ENCODE measurements at regions not wholly inside any gene's neighbourhood (a gene's known extent, or its start where the extent isn't known, plus 50 kb on each side); places are given as distances from the start of the nearest gene placed in this dataset.

DNA sequence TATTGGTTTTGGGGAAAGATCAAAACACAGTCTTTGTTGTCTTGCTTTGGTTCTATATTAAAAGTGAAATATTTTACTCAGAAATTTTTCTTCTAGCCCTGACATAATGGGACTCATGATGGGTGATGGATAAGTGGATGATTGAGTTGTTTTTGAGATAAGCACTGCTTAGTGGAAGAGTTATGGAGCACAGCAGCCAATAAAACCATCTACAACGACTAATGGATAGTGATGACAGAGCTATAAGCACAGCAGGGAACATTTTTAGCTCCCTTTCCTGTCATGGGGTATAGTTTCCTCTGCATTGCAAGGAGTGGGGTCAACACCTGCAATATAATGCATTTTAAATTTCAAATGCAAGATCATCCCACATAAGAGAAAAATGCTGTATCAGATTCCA, 812.4 kb downstream of the STPG2 start:
- ATAC-seq: no peak
- TF ChIP-seq TCF4 (CRISPR knock-in tag; IDR thresholded peaks at IDR 0.05; ENCODE audit: borderline replicate concordance): no peak
- no peak for TF ChIP-seq GLIS3 (CRISPR knock-in tag; IDR thresholded peaks at IDR 0.05)
- no peak for TF ChIP-seq ZFP30 (CRISPR knock-in tag; IDR thresholded peaks at IDR 0.05)
- TF ChIP-seq, protein P1, sequence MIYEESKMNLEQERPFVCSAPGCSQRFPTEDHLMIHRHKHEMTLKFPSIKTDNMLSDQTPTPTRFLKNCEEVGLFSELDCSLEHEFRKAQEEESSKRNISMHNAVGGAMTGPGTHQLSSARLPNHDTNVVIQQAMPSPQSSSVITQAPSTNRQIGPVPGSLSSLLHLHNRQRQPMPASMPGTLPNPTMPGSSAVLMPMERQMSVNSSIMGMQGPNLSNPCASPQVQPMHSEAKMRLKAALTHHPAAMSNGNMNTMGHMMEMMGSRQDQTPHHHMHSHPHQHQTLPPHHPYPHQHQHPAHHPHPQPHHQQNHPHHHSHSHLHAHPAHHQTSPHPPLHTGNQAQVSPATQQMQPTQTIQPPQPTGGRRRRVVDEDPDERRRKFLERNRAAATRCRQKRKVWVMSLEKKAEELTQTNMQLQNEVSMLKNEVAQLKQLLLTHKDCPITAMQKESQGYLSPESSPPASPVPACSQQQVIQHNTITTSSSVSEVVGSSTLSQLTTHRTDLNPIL (CRISPR knock-in tag; IDR thresholded peaks at IDR 0.05; ENCODE audit: low read depth): no peak
- no peak for TF ChIP-seq TSHZ2 (CRISPR knock-in tag; IDR thresholded peaks at IDR 0.05)
- TF ChIP-seq, protein P2, sequence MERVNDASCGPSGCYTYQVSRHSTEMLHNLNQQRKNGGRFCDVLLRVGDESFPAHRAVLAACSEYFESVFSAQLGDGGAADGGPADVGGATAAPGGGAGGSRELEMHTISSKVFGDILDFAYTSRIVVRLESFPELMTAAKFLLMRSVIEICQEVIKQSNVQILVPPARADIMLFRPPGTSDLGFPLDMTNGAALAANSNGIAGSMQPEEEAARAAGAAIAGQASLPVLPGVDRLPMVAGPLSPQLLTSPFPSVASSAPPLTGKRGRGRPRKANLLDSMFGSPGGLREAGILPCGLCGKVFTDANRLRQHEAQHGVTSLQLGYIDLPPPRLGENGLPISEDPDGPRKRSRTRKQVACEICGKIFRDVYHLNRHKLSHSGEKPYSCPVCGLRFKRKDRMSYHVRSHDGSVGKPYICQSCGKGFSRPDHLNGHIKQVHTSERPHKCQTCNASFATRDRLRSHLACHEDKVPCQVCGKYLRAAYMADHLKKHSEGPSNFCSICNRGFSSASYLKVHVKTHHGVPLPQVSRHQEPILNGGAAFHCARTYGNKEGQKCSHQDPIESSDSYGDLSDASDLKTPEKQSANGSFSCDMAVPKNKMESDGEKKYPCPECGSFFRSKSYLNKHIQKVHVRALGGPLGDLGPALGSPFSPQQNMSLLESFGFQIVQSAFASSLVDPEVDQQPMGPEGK (CRISPR knock-in tag; IDR thresholded peaks at IDR 0.05; ENCODE audit: borderline replicate concordance): no peak
- TF ChIP-seq ZFP3 (CRISPR knock-in tag; IDR thresholded peaks at IDR 0.05): no peak
- no peak for TF ChIP-seq ZC3H10 (CRISPR knock-in tag; IDR thresholded peaks at IDR 0.05)
- TF ChIP-seq RARB (CRISPR knock-in tag; IDR thresholded peaks at IDR 0.05): no peak
- TF ChIP-seq PPARA (CRISPR knock-in tag; IDR thresholded peaks at IDR 0.05; ENCODE audit: borderline replicate concordance): no peak
- TF ChIP-seq ARNTL (CRISPR knock-in tag; IDR thresholded peaks at IDR 0.05; ENCODE audit: borderline replicate concordance, low read depth): no peak
- no peak for TF ChIP-seq OSR1 (CRISPR knock-in tag; IDR thresholded peaks at IDR 0.05)
- no peak for TF ChIP-seq ISL1 (CRISPR knock-in tag; IDR thresholded peaks at IDR 0.05)
- TF ChIP-seq, protein P3, sequence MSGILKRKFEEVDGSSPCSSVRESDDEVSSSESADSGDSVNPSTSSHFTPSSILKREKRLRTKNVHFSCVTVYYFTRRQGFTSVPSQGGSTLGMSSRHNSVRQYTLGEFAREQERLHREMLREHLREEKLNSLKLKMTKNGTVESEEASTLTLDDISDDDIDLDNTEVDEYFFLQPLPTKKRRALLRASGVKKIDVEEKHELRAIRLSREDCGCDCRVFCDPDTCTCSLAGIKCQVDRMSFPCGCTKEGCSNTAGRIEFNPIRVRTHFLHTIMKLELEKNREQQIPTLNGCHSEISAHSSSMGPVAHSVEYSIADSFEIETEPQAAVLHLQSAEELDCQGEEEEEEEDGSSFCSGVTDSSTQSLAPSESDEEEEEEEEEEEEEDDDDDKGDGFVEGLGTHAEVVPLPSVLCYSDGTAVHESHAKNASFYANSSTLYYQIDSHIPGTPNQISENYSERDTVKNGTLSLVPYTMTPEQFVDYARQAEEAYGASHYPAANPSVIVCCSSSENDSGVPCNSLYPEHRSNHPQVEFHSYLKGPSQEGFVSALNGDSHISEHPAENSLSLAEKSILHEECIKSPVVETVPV (CRISPR knock-in tag; IDR thresholded peaks at IDR 0.05): no peak
- no peak for TF ChIP-seq SNAI2 (CRISPR knock-in tag; IDR thresholded peaks at IDR 0.05)

DNA sequence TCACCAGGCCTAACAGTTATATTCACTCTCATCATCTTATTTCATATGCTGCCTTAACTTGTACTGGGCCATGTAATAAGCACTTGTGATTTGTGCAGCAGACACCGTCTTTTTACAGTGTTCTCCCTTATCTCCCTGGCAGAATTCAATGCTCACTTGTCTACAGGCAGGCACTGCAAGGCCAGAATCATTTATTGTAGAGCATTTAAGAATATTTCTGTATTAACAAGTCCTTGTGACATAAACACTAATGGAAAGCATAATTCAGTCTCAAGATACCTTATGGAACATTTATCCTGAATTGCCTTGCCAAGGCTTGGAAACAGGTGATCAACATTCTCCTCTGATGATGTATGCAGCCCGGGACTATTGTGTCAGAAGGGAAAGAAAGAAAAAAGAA, 808.9 kb downstream of the STPG2 start:
- ATAC-seq: no peak
- TF ChIP-seq ZFP3 (CRISPR knock-in tag; IDR thresholded peaks at IDR 0.05) (no peak), TOX (CRISPR knock-in tag; IDR thresholded peaks at IDR 0.05; ENCODE audit: borderline replicate concordance) (no peak), PPARA (CRISPR knock-in tag; IDR thresholded peaks at IDR 0.05; ENCODE audit: borderline replicate concordance) (no peak), CSDC2 (CRISPR knock-in tag; IDR thresholded peaks at IDR 0.05) (no peak), GLIS3 (CRISPR knock-in tag; IDR thresholded peaks at IDR 0.05) (no peak), OSR1 (CRISPR knock-in tag; IDR thresholded peaks at IDR 0.05) (no peak), ARNTL (CRISPR knock-in tag; IDR thresholded peaks at IDR 0.05; ENCODE audit: borderline replicate concordance, low read depth) (no peak), ESRRG (CRISPR knock-in tag; IDR thresholded peaks at IDR 0.05) (no peak)
- TF ChIP-seq, protein P1 (CRISPR knock-in tag; IDR thresholded peaks at IDR 0.05; ENCODE audit: low read depth): no peak
- TF ChIP-seq, protein P3 (CRISPR knock-in tag; IDR thresholded peaks at IDR 0.05): no peak

DNA sequence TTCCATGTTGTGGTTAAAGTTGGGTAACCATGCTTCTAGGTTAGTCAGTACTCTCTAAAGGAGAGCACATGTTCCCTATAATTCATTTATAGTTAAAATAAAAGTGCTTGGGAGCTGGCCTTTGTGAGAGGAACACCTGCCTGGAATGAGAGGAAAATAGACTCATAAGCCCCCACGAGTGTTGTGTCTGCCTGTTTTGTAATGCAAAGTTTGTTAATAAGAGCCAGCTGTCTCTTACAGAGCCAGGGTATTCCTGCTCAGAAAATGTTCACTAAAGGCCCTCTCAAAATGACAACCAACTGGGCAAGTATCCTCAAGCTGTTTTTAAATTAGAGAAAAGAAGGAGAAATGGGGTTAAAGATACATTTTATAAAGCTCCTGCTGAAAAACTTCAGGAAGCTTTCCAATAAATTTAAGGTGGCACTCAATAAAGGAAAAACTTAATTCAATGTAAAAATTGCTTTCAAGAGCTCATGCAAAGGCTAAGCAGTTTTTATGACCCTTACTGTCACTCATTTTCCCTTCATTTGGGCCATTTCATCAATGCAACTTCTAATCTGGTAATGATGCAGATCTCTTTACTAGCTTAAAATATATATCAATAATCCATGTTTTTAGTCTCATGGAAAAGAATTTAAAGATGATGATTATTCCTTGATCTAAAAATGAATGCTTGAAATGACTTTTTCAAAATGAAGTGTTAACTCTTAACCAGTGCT, 793.6 kb downstream of the STPG2 start:
- no peak for ATAC-seq
- TF ChIP-seq POU6F1 (CRISPR knock-in tag; IDR thresholded peaks at IDR 0.05; ENCODE audit: borderline replicate concordance, low read depth) (no peak), SNAI2 (CRISPR knock-in tag; IDR thresholded peaks at IDR 0.05) (no peak), ZNF8 (CRISPR knock-in tag; IDR thresholded peaks at IDR 0.05) (no peak), TCF4 (CRISPR knock-in tag; IDR thresholded peaks at IDR 0.05; ENCODE audit: borderline replicate concordance) (no peak), ZFP30 (CRISPR knock-in tag; IDR thresholded peaks at IDR 0.05) (no peak), TOX (CRISPR knock-in tag; IDR thresholded peaks at IDR 0.05; ENCODE audit: borderline replicate concordance) (no peak), ZNF70 (CRISPR knock-in tag; IDR thresholded peaks at IDR 0.05) (no peak), ESRRG (CRISPR knock-in tag; IDR thresholded peaks at IDR 0.05) (no peak), ZC3H10 (CRISPR knock-in tag; IDR thresholded peaks at IDR 0.05) (no peak)
- TF ChIP-seq, protein P1 (CRISPR knock-in tag; IDR thresholded peaks at IDR 0.05; ENCODE audit: low read depth): no peak
